ENCODE measurements at regions not wholly inside any gene's neighbourhood (a gene's known extent, or its start where the extent isn't known, plus 50 kb on each side); places are given as distances from the start of the nearest gene placed in this dataset.

GRCh38 chr12:61107118-61107517 lies 1153.1 kb upstream of the USP15 start:
- Mint-ChIP-seq H3K27me3 (ENCODE audit: unreplicated experiment) (peaks cover 1% of the 10 kb centered on the region), H3K27ac (ENCODE audit: unreplicated experiment) (no peak overlapping the region), H3K9me3 (ENCODE audit: unreplicated experiment) (no peaks in the 10 kb centered on the region), H3K36me3 (ENCODE audit: low read depth, unreplicated experiment) (no peaks in the 10 kb centered on the region), H3K4me1 (ENCODE audit: unreplicated experiment) (no peaks in the 10 kb centered on the region), H3K4me3 (ENCODE audit: unreplicated experiment) (no peak overlapping the region)
- no peak for TF ChIP-seq CTCF (IDR thresholded peaks at IDR 0.05; ENCODE audit: unreplicated experiment)
- no peak for DNase-seq (ENCODE audit: low spot score)

DNA sequence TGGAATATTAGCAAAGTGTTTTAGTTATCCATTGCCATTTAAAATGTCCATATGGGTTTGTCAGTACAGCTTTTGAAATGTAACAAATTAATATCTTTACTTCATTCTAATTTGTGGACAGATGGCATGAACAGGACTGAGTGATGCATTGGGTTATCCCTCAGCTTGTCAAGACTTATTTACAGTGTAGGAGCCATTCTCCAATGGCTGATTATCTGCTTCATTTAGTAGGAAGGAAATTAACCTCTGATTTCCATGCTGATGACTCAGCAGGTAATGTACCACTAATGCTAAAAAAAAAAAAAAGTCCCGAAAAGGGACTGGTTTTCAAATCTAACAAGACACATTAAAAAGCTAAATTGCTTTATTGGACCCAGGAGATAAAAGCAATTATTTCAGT lies 1149.0 kb upstream of the USP15 start:
- Mint-ChIP-seq H3K27ac (ENCODE audit: unreplicated experiment) (no peak overlapping the region), H3K4me3 (ENCODE audit: unreplicated experiment) (no peak overlapping the region), H3K4me1 (ENCODE audit: unreplicated experiment) (no peaks in the 10 kb centered on the region), H3K9me3 (ENCODE audit: unreplicated experiment) (peaks cover 5% of the 10 kb centered on the region), H3K36me3 (ENCODE audit: low read depth, unreplicated experiment) (peaks cover 5% of the 10 kb centered on the region), H3K27me3 (ENCODE audit: unreplicated experiment) (peaks cover 4% of the 10 kb centered on the region)
- TF ChIP-seq CTCF (IDR thresholded peaks at IDR 0.05; ENCODE audit: unreplicated experiment), result no peak
- DNase-seq (ENCODE audit: low spot score), result no peak

- Mint-ChIP-seq H3K36me3 (ENCODE audit: low read depth, unreplicated experiment) (peaks cover 3% of the 10 kb centered on the region), H3K9me3 (ENCODE audit: unreplicated experiment) (peaks cover 4% of the 10 kb centered on the region), H3K27ac (ENCODE audit: unreplicated experiment) (peak overlapping the region; percentile 92), H3K4me3 (ENCODE audit: unreplicated experiment) (no peak overlapping the region), H3K4me1 (ENCODE audit: unreplicated experiment) (peaks cover 16% of the 10 kb centered on the region), H3K27me3 (ENCODE audit: unreplicated experiment) (peaks cover 4% of the 10 kb centered on the region)
- no peak for TF ChIP-seq CTCF (IDR thresholded peaks at IDR 0.05; ENCODE audit: unreplicated experiment)
- no peak for DNase-seq (ENCODE audit: low spot score)
Measured at GRCh38 chr12:61137677-61138414, 1122.4 kb upstream of the USP15 start.

- Mint-ChIP-seq H3K4me1 (ENCODE audit: unreplicated experiment) (peaks cover 16% of the 10 kb centered on the region), H3K27ac (ENCODE audit: unreplicated experiment) (peak overlapping the region; percentile 92), H3K9me3 (ENCODE audit: unreplicated experiment) (peaks cover 4% of the 10 kb centered on the region), H3K27me3 (ENCODE audit: unreplicated experiment) (peaks cover 4% of the 10 kb centered on the region), H3K36me3 (ENCODE audit: low read depth, unreplicated experiment) (peaks cover 3% of the 10 kb centered on the region), H3K4me3 (ENCODE audit: unreplicated experiment) (no peak overlapping the region)
- no peak for DNase-seq (ENCODE audit: low spot score)
- no peak for TF ChIP-seq CTCF (IDR thresholded peaks at IDR 0.05; ENCODE audit: unreplicated experiment)
Measured at GRCh38 chr12:61138415-61138759, 1121.8 kb upstream of the USP15 start.

DNA sequence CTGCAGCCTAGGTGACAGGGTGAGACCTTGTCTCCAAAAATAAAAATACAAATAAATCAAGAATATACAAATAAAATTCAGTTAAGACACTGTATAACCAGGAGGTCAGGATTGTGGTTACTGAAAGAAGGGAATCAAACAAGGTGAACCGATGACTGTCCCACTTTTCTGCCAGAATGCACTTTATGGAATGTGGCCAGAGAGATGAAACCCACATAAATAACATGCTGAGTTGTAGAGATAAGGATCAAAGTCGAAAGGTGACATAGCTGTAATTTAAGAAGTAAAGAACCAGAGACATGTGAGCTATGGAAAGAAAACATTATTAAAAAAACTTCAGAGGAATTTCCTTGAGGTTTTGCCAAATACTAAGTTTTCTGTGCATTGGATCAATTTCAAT lies 1098.2 kb upstream of the USP15 start:
- no peaks in the 10 kb centered on the region for H3K9me3 Mint-ChIP-seq (ENCODE audit: unreplicated experiment)
- no peak overlapping the region for H3K4me3 Mint-ChIP-seq (ENCODE audit: unreplicated experiment)
- no peaks in the 10 kb centered on the region for H3K36me3 Mint-ChIP-seq (ENCODE audit: low read depth, unreplicated experiment)
- no peak overlapping the region for H3K27ac Mint-ChIP-seq (ENCODE audit: unreplicated experiment)
- peaks cover 6% of the 10 kb centered on the region for H3K27me3 Mint-ChIP-seq (ENCODE audit: unreplicated experiment)
- TF ChIP-seq CTCF (IDR thresholded peaks at IDR 0.05; ENCODE audit: unreplicated experiment), result no peak
- no peaks in the 10 kb centered on the region for H3K4me1 Mint-ChIP-seq (ENCODE audit: unreplicated experiment)
- DNase-seq (ENCODE audit: low spot score), result no peak

All from endothelial cell (in vitro differentiated cells).